ENCODE measurements at regions not wholly inside any gene's neighbourhood (a gene's known extent, or its start where the extent isn't known, plus 50 kb on each side); places are given as distances from the start of the nearest gene placed in this dataset.

GRCh38 chr5:18069790-18070189 lies 435.5 kb downstream of the TAF11L14 start:
- TF ChIP-seq EZH2 (IDR thresholded peaks at IDR 0.05; ENCODE audit: insufficient read depth, poor library complexity, severe bottlenecking), result no peak
- Histone ChIP-seq H3K9me3 (ENCODE audit: low read depth) (no peaks in the 10 kb centered on the region), H3K79me2 (ENCODE audit: insufficient read depth) (no peaks in the 10 kb centered on the region), H3K27me3 (replicated peaks; ENCODE audit: insufficient read depth) (no peaks in the 10 kb centered on the region), H3K4me3 (no peak overlapping the region), H3K4me1 (ENCODE audit: insufficient read depth) (no peaks in the 10 kb centered on the region), H3K27ac (no peak overlapping the region), H3F3A (ENCODE audit: insufficient read depth) (no peaks in the 10 kb centered on the region), H2AFZ (no peak overlapping the region), H3K36me3 (ENCODE audit: low read depth) (no peaks in the 10 kb centered on the region), H3K4me2 (ENCODE audit: unreplicated experiment) (no peak overlapping the region), H4K20me1 (ENCODE audit: insufficient read depth) (no peaks in the 10 kb centered on the region), H3K9ac (no peak overlapping the region), H3K9me2 (ENCODE audit: insufficient read depth) (no peaks in the 10 kb centered on the region)
- DNase-seq, result no peak
- in situ Hi-C loops (cut with MboI), result no loop called here
- WGBS, 2 experiments (ENCODE audit: low coverage in 1 of 2, low lambda C conversion rate in 2 of 2, missing lambda C conversion rate in 2 of 2), result 44 to 56% methylated on average over 2 of the region's 2 CpGs

DNA sequence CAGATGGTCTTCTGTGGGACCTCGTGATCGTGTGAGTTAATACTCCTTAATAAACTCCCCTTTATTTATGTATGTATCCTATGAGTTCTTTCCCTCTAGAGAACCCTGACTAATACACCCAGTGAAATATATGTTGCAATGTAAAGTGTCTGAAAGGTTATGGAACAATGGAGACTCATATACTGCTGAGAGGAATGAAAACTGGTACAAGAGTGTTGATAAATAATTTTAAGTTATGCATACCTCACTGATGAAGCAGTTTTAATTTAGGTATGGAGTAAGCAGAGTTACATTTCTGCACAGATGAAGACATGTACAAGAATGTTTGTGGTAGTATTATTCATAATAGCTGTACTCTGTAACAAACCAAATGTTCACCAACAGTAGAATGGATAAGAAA lies 438.3 kb downstream of the TAF11L14 start:
- H2AFZ ChIP-seq, result no peak overlapping the region
- H3K36me3 ChIP-seq (ENCODE audit: low read depth), result no peaks in the 10 kb centered on the region
- H4K20me1 ChIP-seq (ENCODE audit: insufficient read depth), result no peaks in the 10 kb centered on the region
- no peaks in the 10 kb centered on the region for H3K79me2 ChIP-seq (ENCODE audit: insufficient read depth)
- H3K4me3 ChIP-seq, result no peak overlapping the region
- no peaks in the 10 kb centered on the region for H3K9me2 ChIP-seq (ENCODE audit: insufficient read depth)
- no peaks in the 10 kb centered on the region for H3K4me1 ChIP-seq (ENCODE audit: insufficient read depth)
- no peak overlapping the region for H3K27ac ChIP-seq
- H3F3A ChIP-seq (ENCODE audit: insufficient read depth), result no peaks in the 10 kb centered on the region
- TF ChIP-seq EZH2 (IDR thresholded peaks at IDR 0.05; ENCODE audit: insufficient read depth, poor library complexity, severe bottlenecking) (no peak), EZH2phosphoT487 (IDR thresholded peaks at IDR 0.05; ENCODE audit: insufficient read depth, low read depth) (no peak)
- no peak overlapping the region for H3K4me2 ChIP-seq (ENCODE audit: unreplicated experiment)
- H3K9ac ChIP-seq, result no peak overlapping the region
- 43 to 53% methylated on average over 2 of the region's 2 CpGs for WGBS, 2 experiments (ENCODE audit: low coverage in 1 of 2, low lambda C conversion rate in 2 of 2, missing lambda C conversion rate in 2 of 2)
- no peak for DNase-seq
- in situ Hi-C loops (cut with MboI), result no loop called here
- H3K9me3 ChIP-seq (ENCODE audit: low read depth), result no peaks in the 10 kb centered on the region
- no peaks in the 10 kb centered on the region for H3K27me3 ChIP-seq (replicated peaks; ENCODE audit: insufficient read depth)

DNA sequence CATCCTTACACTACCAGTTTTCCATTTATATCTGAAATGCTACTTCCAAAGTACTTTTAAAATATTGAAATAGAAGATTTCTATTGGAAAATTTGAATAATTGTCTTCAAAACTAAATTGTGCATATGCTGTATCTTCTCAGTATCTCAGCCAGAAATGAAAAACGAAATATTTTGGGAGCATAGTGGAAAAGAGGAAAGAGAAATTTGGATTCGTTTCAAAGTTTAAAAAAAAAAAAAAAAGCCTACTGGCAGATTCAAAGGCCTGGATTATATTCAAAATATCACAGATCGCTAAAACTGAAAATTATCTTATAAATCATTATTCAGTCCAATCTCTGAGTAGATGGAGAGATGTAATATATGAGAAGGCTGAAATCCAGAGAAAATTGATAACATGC lies 440.7 kb downstream of the TAF11L14 start:
- TF ChIP-seq EZH2phosphoT487 (IDR thresholded peaks at IDR 0.05; ENCODE audit: insufficient read depth, low read depth) (no peak), EZH2 (IDR thresholded peaks at IDR 0.05; ENCODE audit: insufficient read depth, poor library complexity, severe bottlenecking) (no peak)
- Histone ChIP-seq H3K79me2 (ENCODE audit: insufficient read depth) (no peaks in the 10 kb centered on the region), H3F3A (ENCODE audit: insufficient read depth) (no peaks in the 10 kb centered on the region), H3K9ac (no peak overlapping the region), H3K4me2 (ENCODE audit: unreplicated experiment) (no peak overlapping the region), H4K20me1 (ENCODE audit: insufficient read depth) (no peaks in the 10 kb centered on the region), H3K4me3 (no peak overlapping the region), H2AFZ (no peak overlapping the region), H3K4me1 (ENCODE audit: insufficient read depth) (no peaks in the 10 kb centered on the region), H3K27me3 (replicated peaks; ENCODE audit: insufficient read depth) (no peaks in the 10 kb centered on the region), H3K9me2 (ENCODE audit: insufficient read depth) (no peaks in the 10 kb centered on the region), H3K36me3 (ENCODE audit: low read depth) (no peaks in the 10 kb centered on the region), H3K9me3 (ENCODE audit: low read depth) (no peaks in the 10 kb centered on the region), H3K27ac (no peak overlapping the region)
- WGBS, 2 experiments (ENCODE audit: low coverage in 1 of 2, low lambda C conversion rate in 2 of 2, missing lambda C conversion rate in 2 of 2), result 1 to 4% methylated on average over 3 of the region's 3 CpGs
- DNase-seq, result no peak
- in situ Hi-C loops (cut with MboI), result no loop called here

- no peak overlapping the region for H3K27ac ChIP-seq
- no peak overlapping the region for H2AFZ ChIP-seq
- no peaks in the 10 kb centered on the region for H3K9me2 ChIP-seq (ENCODE audit: insufficient read depth)
- no peak for DNase-seq
- no peaks in the 10 kb centered on the region for H3K27me3 ChIP-seq (replicated peaks; ENCODE audit: insufficient read depth)
- H3K9me3 ChIP-seq (ENCODE audit: low read depth), result no peaks in the 10 kb centered on the region
- H3K4me3 ChIP-seq, result no peak overlapping the region
- TF ChIP-seq EZH2 (IDR thresholded peaks at IDR 0.05; ENCODE audit: insufficient read depth, poor library complexity, severe bottlenecking) (no peak), EZH2phosphoT487 (IDR thresholded peaks at IDR 0.05; ENCODE audit: insufficient read depth, low read depth) (no peak)
- no peak overlapping the region for H3K9ac ChIP-seq
- H4K20me1 ChIP-seq (ENCODE audit: insufficient read depth), result no peaks in the 10 kb centered on the region
- in situ Hi-C loops (cut with MboI), result no loop called here
- no peaks in the 10 kb centered on the region for H3K4me1 ChIP-seq (ENCODE audit: insufficient read depth)
- no peaks in the 10 kb centered on the region for H3F3A ChIP-seq (ENCODE audit: insufficient read depth)
- no peaks in the 10 kb centered on the region for H3K79me2 ChIP-seq (ENCODE audit: insufficient read depth)
- H3K4me2 ChIP-seq (ENCODE audit: unreplicated experiment), result no peak overlapping the region
- no peaks in the 10 kb centered on the region for H3K36me3 ChIP-seq (ENCODE audit: low read depth)
These were observed 443.9 kb downstream of the TAF11L14 start for GRCh38 chr5:18078157-18078556.

DNA sequence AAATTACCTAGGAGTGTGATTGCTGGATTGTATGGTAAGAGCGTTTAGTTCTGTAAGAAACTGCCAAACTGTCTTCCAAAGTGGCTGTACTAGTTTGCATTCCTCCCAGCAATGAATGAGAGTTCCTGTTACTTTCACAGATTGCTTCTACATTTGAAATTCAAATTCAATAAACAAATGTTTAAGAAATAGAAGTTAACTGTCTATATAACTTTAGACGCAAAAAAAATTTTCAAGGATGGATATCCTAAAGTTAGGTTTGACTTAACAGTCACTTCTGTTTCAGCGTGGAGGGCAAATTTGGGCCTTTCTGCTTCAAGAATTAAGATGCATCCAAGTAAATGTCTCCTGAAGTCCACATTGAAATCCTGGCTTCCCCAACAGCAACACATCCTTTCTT lies 445.6 kb downstream of the TAF11L14 start:
- Histone ChIP-seq H3K27me3 (replicated peaks; ENCODE audit: insufficient read depth) (no peaks in the 10 kb centered on the region), H2AFZ (no peak overlapping the region), H3K4me1 (ENCODE audit: insufficient read depth) (no peaks in the 10 kb centered on the region), H3K4me3 (no peak overlapping the region), H3K9me3 (ENCODE audit: low read depth) (no peaks in the 10 kb centered on the region), H3K9ac (no peak overlapping the region), H3K9me2 (ENCODE audit: insufficient read depth) (no peaks in the 10 kb centered on the region), H3K4me2 (ENCODE audit: unreplicated experiment) (no peak overlapping the region), H3F3A (ENCODE audit: insufficient read depth) (no peaks in the 10 kb centered on the region), H3K36me3 (ENCODE audit: low read depth) (no peaks in the 10 kb centered on the region), H3K27ac (no peak overlapping the region), H3K79me2 (ENCODE audit: insufficient read depth) (no peaks in the 10 kb centered on the region), H4K20me1 (ENCODE audit: insufficient read depth) (no peaks in the 10 kb centered on the region)
- in situ Hi-C loops (cut with MboI), result no loop called here
- no peak for DNase-seq
- TF ChIP-seq EZH2phosphoT487 (IDR thresholded peaks at IDR 0.05; ENCODE audit: insufficient read depth, low read depth) (no peak), EZH2 (IDR thresholded peaks at IDR 0.05; ENCODE audit: insufficient read depth, poor library complexity, severe bottlenecking) (no peak)
- WGBS, 2 experiments (ENCODE audit: low coverage in 1 of 2, low lambda C conversion rate in 2 of 2, missing lambda C conversion rate in 2 of 2), result 34 to 48% methylated on average over 3 of the region's 3 CpGs
